NT2/D1 (cell line): ENCODE measurements at regions not wholly inside any gene's neighbourhood (a gene's known extent, or its start where the extent isn't known, plus 50 kb on each side); places are given as distances from the start of the nearest gene placed in this dataset.
"Not testable (repeated sequence)": the region's sequence is repeated elsewhere in the genome, so short reads cannot be mapped to it uniquely, and the experiment has no call there.

Experiments
- DNase-seq: peaks from one replicate; pipeline ENCODE4 v3.0.0-alpha.2; 2011; ENCODE audit warnings: low read depth, low spot score
- H3K27me3 ChIP-seq: 2 replicates; pipeline ENCODE4 v1.6.0; 2011; ENCODE audit warnings: mild to moderate bottlenecking; ENCODE audit not compliant: insufficient read length, insufficient read depth
- H3K36me3 ChIP-seq: 2 replicates; pipeline ENCODE4 v1.6.1; 2011; ENCODE audit warnings: mild to moderate bottlenecking, low read length, mixed read lengths; ENCODE audit not compliant: insufficient read depth, insufficient read length
- H3K4me1 ChIP-seq: 2 replicates; pipeline ENCODE4 v1.5.1; 2011; ENCODE audit not compliant: insufficient read depth, insufficient read length
- H3K4me3 ChIP-seq: 2 replicates; pipeline ENCODE4 v1.5.1; 2011; ENCODE audit warnings: low read depth; ENCODE audit not compliant: insufficient read length
- H3K9ac ChIP-seq: 2 replicates; pipeline ENCODE4 v1.6.0; 2011; ENCODE audit warnings: low read depth; ENCODE audit not compliant: insufficient read length
- H3K9me3 ChIP-seq: 2 replicates; pipeline ENCODE4 v1.5.1; 2011; ENCODE audit warnings: mild to moderate bottlenecking, low read length; ENCODE audit not compliant: insufficient read depth
- SUZ12 ChIP-seq: IDR thresholded peaks from 2 replicates; pipeline ENCODE4 v1.6.1; 2011; ENCODE audit not compliant: insufficient read length, insufficient read depth; ENCODE audit errors: extremely low read depth
- YY1 ChIP-seq: IDR thresholded peaks from 2 replicates; pipeline ENCODE4 v1.6.1; 2011; ENCODE audit not compliant: insufficient read length, insufficient read depth
- ZNF274 ChIP-seq: IDR thresholded peaks from 2 replicates; pipeline ENCODE4 v1.6.1; 2011; ENCODE audit warnings: mild to moderate bottlenecking, low read depth, low read length

DNA sequence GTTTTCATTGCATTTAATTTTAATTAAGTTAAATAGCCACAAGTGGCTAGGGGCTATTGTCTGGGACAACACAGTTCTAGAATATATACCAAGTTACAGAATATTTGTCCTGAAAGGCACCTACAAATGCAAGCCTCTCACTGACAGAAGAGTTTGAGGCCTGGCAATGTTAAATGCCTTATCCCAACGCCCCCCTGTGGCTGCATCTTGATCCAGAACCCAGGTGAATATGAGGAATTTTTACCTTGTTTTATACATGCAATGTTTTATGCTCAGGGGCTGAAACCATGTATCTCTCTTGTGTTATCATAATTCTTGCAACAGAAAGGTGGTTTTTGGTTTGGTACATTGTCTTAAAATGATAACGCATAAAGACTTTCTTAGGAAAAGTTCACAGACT is 71.8 kb upstream of the SEC11C start:
- Histone ChIP-seq H3K4me3 (no peak overlapping the region), H3K4me1 (no peaks in the 10 kb centered on the region), H3K9ac (no peak overlapping the region), H3K27me3 (no peaks in the 10 kb centered on the region), H3K36me3 (no peaks in the 10 kb centered on the region), H3K9me3 (no peaks in the 10 kb centered on the region)
- no peak for TF ChIP-seq SUZ12
- TF ChIP-seq YY1: no peak
- TF ChIP-seq ZNF274: no peak
- DNase-seq: no peak

- no peak for DNase-seq
- H3K9me3 ChIP-seq: no peaks in the 10 kb centered on the region
- no peak overlapping the region for H3K4me3 ChIP-seq
- no peaks in the 10 kb centered on the region for H3K4me1 ChIP-seq
- H3K27me3 ChIP-seq: no peaks in the 10 kb centered on the region
- no peak overlapping the region for H3K9ac ChIP-seq
- TF ChIP-seq SUZ12 (no peak), YY1 (no peak), ZNF274 (no peak)
- no peaks in the 10 kb centered on the region for H3K36me3 ChIP-seq
Measured at GRCh38 chr18:59068276-59069071, 71.2 kb upstream of the SEC11C start.

GRCh38 chr18:59070181-59070912 is 69.3 kb upstream of the SEC11C start:
- TF ChIP-seq ZNF274 (no peak), SUZ12 (no peak), YY1 (no peak)
- no peaks in the 10 kb centered on the region for H3K27me3 ChIP-seq
- H3K4me1 ChIP-seq: no peaks in the 10 kb centered on the region
- no peaks in the 10 kb centered on the region for H3K36me3 ChIP-seq
- no peaks in the 10 kb centered on the region for H3K9me3 ChIP-seq
- H3K4me3 ChIP-seq: no peak overlapping the region
- no peak overlapping the region for H3K9ac ChIP-seq
- DNase-seq: peak; percentile 78

- no peaks in the 10 kb centered on the region for H3K4me1 ChIP-seq
- H3K27me3 ChIP-seq: no peaks in the 10 kb centered on the region
- TF ChIP-seq SUZ12 (no peak), ZNF274 (no peak), YY1 (no peak)
- H3K9me3 ChIP-seq: no peaks in the 10 kb centered on the region
- DNase-seq: no peak
- no peak overlapping the region for H3K9ac ChIP-seq
- no peak overlapping the region for H3K4me3 ChIP-seq
- no peaks in the 10 kb centered on the region for H3K36me3 ChIP-seq
Measured at GRCh38 chr18:59072727-59073421, 66.8 kb upstream of the SEC11C start.

- Histone ChIP-seq H3K9me3 (no peaks in the 10 kb centered on the region), H3K4me1 (no peaks in the 10 kb centered on the region), H3K27me3 (no peaks in the 10 kb centered on the region), H3K4me3 (no peak overlapping the region), H3K36me3 (no peaks in the 10 kb centered on the region), H3K9ac (no peak overlapping the region)
- DNase-seq: no peak
- TF ChIP-seq ZNF274 (no peak), SUZ12 (no peak), YY1 (no peak)
Measured at GRCh38 chr18:59075923-59076322, 63.8 kb upstream of the SEC11C start.

- TF ChIP-seq YY1: no peak
- no peak for TF ChIP-seq ZNF274
- TF ChIP-seq SUZ12: no peak
- Histone ChIP-seq H3K9ac (no peak overlapping the region), H3K27me3 (no peaks in the 10 kb centered on the region), H3K9me3 (no peaks in the 10 kb centered on the region), H3K36me3 (no peaks in the 10 kb centered on the region), H3K4me1 (no peaks in the 10 kb centered on the region), H3K4me3 (no peak overlapping the region)
- DNase-seq: no peak
Measured at GRCh38 chr18:59079264-59079663, 60.4 kb upstream of the SEC11C start.

- H3K4me3 ChIP-seq, DNase-seq, H3K9me3 ChIP-seq: not testable (repeated sequence)
Measured at GRCh38 chr18:59079687-59080501, 59.8 kb upstream of the SEC11C start.

More at GRCh38 chr18:59079687-59080501, 59.8 kb upstream of the SEC11C start:
- not testable (repeated sequence) for H3K4me1 ChIP-seq, H3K36me3 ChIP-seq, H3K27me3 ChIP-seq, H3K9ac ChIP-seq
